ENCODE measurements at regions not wholly inside any gene's neighbourhood (a gene's known extent, or its start where the extent isn't known, plus 50 kb on each side); places are given as distances from the start of the nearest gene placed in this dataset.

GRCh38 chr14:50023671-50024490, 92.5 kb downstream of the VCPKMT start:
- ChIA-PET POLR2A (no interaction called here), CTCF (interaction anchor here (0.6 to 1.3 kb wide), 2 partner anchors 170 to 400 kb away, joined by 3 to 4 read pairs; no protein-coding TSS in a partner anchor)
- Mint-ChIP-seq H3K36me3 (no peaks in the 10 kb centered on the region), H3K27ac (no peak overlapping the region), H3K9me3 (peaks cover 31% of the 10 kb centered on the region), H3K27me3 (ENCODE audit: low read depth) (no peaks in the 10 kb centered on the region; the same call in 1 of the 2 replicates), H3K4me1 (no peaks in the 10 kb centered on the region), H3K4me3 (no peak overlapping the region)
- DNase-seq (ENCODE audit: low spot score) (no peak), ATAC-seq (no peak; the same call in 1 of the 2 replicates)
- no peak for TF ChIP-seq TCF7 (CRISPR knock-in tag; IDR thresholded peaks at IDR 0.05; ENCODE audit: low read depth)
- no peak for TF ChIP-seq NFYB (CRISPR knock-in tag; conservative IDR thresholded peaks at IDR 0.05; ENCODE audit: low read depth)
- TF ChIP-seq, protein P1, sequence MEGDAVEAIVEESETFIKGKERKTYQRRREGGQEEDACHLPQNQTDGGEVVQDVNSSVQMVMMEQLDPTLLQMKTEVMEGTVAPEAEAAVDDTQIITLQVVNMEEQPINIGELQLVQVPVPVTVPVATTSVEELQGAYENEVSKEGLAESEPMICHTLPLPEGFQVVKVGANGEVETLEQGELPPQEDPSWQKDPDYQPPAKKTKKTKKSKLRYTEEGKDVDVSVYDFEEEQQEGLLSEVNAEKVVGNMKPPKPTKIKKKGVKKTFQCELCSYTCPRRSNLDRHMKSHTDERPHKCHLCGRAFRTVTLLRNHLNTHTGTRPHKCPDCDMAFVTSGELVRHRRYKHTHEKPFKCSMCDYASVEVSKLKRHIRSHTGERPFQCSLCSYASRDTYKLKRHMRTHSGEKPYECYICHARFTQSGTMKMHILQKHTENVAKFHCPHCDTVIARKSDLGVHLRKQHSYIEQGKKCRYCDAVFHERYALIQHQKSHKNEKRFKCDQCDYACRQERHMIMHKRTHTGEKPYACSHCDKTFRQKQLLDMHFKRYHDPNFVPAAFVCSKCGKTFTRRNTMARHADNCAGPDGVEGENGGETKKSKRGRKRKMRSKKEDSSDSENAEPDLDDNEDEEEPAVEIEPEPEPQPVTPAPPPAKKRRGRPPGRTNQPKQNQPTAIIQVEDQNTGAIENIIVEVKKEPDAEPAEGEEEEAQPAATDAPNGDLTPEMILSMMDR (IDR thresholded peaks at IDR 0.05): no peak
- TF ChIP-seq, protein P2, sequence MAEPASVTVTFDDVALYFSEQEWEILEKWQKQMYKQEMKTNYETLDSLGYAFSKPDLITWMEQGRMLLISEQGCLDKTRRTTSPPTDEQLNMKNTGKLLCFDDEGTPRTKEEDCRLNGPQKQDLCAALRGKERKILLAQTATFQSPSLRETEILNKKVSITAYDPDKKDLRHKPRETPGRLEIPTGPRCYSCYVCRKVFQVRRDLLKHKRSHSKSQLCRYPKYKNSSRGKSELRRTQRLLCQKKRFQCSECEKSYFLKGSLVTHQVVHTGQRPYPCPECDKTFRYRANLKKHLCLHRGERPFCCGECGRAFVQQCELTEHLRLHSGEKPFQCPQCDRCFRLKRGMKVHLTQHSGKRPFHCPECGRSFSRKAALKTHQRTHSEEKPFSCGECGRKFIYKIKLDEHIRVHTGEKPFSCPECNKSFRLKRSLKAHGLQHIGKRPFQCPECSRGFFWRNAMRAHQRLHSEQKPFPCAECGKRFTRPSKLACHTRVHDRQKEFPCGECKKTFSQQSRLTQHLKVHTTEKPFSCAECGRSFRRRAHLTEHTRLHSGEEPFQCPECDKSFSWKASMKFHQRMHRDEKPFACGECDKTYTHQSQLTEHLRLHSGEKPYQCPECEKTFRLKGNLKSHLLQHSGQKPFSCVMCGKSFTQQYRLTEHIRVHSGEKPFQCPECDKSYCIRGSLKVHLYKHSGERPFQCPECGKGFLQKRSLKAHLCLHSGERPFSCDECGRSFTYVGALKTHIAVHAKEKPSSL (CRISPR knock-in tag; conservative IDR thresholded peaks at IDR 0.05): no peak
- no peak for TF ChIP-seq NFATC4 (CRISPR knock-in tag; IDR thresholded peaks at IDR 0.05)
- TF ChIP-seq, protein P3, sequence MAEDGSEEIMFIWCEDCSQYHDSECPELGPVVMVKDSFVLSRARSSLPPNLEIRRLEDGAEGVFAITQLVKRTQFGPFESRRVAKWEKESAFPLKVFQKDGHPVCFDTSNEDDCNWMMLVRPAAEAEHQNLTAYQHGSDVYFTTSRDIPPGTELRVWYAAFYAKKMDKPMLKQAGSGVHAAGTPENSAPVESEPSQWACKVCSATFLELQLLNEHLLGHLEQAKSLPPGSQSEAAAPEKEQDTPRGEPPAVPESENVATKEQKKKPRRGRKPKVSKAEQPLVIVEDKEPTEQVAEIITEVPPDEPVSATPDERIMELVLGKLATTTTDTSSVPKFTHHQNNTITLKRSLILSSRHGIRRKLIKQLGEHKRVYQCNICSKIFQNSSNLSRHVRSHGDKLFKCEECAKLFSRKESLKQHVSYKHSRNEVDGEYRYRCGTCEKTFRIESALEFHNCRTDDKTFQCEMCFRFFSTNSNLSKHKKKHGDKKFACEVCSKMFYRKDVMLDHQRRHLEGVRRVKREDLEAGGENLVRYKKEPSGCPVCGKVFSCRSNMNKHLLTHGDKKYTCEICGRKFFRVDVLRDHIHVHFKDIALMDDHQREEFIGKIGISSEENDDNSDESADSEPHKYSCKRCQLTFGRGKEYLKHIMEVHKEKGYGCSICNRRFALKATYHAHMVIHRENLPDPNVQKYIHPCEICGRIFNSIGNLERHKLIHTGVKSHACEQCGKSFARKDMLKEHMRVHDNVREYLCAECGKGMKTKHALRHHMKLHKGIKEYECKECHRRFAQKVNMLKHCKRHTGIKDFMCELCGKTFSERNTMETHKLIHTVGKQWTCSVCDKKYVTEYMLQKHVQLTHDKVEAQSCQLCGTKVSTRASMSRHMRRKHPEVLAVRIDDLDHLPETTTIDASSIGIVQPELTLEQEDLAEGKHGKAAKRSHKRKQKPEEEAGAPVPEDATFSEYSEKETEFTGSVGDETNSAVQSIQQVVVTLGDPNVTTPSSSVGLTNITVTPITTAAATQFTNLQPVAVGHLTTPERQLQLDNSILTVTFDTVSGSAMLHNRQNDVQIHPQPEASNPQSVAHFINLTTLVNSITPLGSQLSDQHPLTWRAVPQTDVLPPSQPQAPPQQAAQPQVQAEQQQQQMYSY (CRISPR knock-in tag; IDR thresholded peaks at IDR 0.05): no peak

- ChIA-PET POLR2A (no interaction called here), CTCF (interaction anchor here (1.3 kb wide), 1 partner anchor 172 kb away, joined by 4 read pairs; no protein-coding TSS in a partner anchor)
- TF ChIP-seq TEAD1 (CRISPR knock-in tag; IDR thresholded peaks at IDR 0.05) (no peak), JAZF1 (CRISPR knock-in tag; IDR thresholded peaks at IDR 0.05) (no peak), ETV6 (CRISPR knock-in tag; IDR thresholded peaks at IDR 0.05) (no peak), USF1 (CRISPR knock-in tag; IDR thresholded peaks at IDR 0.05) (no peak), SP1 (CRISPR knock-in tag; conservative IDR thresholded peaks at IDR 0.05) (no peak), ERG (CRISPR knock-in tag; IDR thresholded peaks at IDR 0.05) (no peak), ZNF671 (CRISPR knock-in tag; IDR thresholded peaks at IDR 0.05) (no peak), ZNF219 (CRISPR knock-in tag; IDR thresholded peaks at IDR 0.05; ENCODE audit: borderline replicate concordance) (no peak), RORB (CRISPR knock-in tag; IDR thresholded peaks at IDR 0.05) (no peak), ZNF121 (CRISPR knock-in tag; IDR thresholded peaks at IDR 0.05) (no peak), EMX1 (CRISPR knock-in tag; IDR thresholded peaks at IDR 0.05) (no peak), ZNF512 (CRISPR knock-in tag; IDR thresholded peaks at IDR 0.05; ENCODE audit: borderline replicate concordance) (no peak), CREM (CRISPR knock-in tag; IDR thresholded peaks at IDR 0.05) (no peak)
- TF ChIP-seq, protein P1 (IDR thresholded peaks at IDR 0.05): no peak
- Mint-ChIP-seq H3K9me3 (peaks cover 23% of the 10 kb centered on the region), H3K36me3 (no peaks in the 10 kb centered on the region), H3K27me3 (ENCODE audit: low read depth) (no peaks in the 10 kb centered on the region; the same call in 1 of the 2 replicates), H3K27ac (no peak overlapping the region), H3K4me1 (no peaks in the 10 kb centered on the region), H3K4me3 (no peak overlapping the region)
- ATAC-seq: no peak
- DNase-seq (ENCODE audit: low spot score): no peak
Measured at GRCh38 chr14:50025073-50025472, 91.3 kb downstream of the VCPKMT start.
